Keratinocyte (primary cell): ENCODE measurements at regions not wholly inside any gene's neighbourhood (a gene's known extent, or its start where the extent isn't known, plus 50 kb on each side); places are given as distances from the start of the nearest gene placed in this dataset.

Experiments used
- EZH2 ChIP-seq: IDR thresholded peaks from one replicate; pipeline ENCODE4 v1.6.1; 2012; ENCODE audit warnings: inconsistent platforms, mild to moderate bottlenecking, low read length, moderate library complexity
- TF ChIP-seq, protein P1 (sequence below), 3 experiments: IDR thresholded peaks in 1 of 3; conservative IDR thresholded peaks in 1 of 3; optimal IDR thresholded peaks in 1 of 3; 2 replicates in 2 of 3; 3 replicates in 1 of 3; pipeline versions ENCODE3 to v1.5.1; 2011; ENCODE audit warnings: low read length in 3 of 3, mild to moderate bottlenecking in 3 of 3, moderate library complexity in 2 of 3, control low read depth in 1 of 3, inconsistent platforms in 1 of 3; ENCODE audit not compliant: insufficient read depth in 2 of 3; ENCODE audit errors: extremely low read depth in 1 of 3

DNA sequence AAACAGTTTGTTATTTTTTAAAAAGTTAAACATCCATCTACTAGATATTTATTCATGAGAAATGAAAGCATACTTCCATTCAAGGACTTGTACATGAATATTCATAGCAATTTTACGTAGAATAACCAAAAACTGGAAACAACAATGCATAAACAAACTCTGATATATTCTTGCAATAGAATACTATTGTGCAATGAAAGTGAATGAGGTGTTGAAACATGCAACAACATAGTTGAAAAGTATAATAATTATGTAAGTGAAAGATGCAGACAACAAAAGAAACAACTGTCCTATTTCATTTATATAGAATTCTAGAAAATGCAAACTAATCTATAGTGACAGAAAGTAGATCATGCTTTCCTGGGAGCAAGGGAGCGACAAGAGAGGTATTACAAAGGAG is 206.6 kb upstream of the KLHL29 start:
- TF ChIP-seq, protein P1, sequence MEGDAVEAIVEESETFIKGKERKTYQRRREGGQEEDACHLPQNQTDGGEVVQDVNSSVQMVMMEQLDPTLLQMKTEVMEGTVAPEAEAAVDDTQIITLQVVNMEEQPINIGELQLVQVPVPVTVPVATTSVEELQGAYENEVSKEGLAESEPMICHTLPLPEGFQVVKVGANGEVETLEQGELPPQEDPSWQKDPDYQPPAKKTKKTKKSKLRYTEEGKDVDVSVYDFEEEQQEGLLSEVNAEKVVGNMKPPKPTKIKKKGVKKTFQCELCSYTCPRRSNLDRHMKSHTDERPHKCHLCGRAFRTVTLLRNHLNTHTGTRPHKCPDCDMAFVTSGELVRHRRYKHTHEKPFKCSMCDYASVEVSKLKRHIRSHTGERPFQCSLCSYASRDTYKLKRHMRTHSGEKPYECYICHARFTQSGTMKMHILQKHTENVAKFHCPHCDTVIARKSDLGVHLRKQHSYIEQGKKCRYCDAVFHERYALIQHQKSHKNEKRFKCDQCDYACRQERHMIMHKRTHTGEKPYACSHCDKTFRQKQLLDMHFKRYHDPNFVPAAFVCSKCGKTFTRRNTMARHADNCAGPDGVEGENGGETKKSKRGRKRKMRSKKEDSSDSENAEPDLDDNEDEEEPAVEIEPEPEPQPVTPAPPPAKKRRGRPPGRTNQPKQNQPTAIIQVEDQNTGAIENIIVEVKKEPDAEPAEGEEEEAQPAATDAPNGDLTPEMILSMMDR (optimal IDR thresholded peaks at IDR 0.05 in 1 of 3, IDR thresholded peaks at IDR 0.05 in 1 of 3, conservative IDR thresholded peaks at IDR 0.05 in 1 of 3; ENCODE audit: extremely low read depth in 1 of 3, insufficient read depth in 2 of 3, low read length in 3 of 3) = no peak
- no peak for TF ChIP-seq EZH2
